ENCODE measurements at regions not wholly inside any gene's neighbourhood (a gene's known extent, or its start where the extent isn't known, plus 50 kb on each side); places are given as distances from the start of the nearest gene placed in this dataset.
A peak's percentile ranks its signal among the peaks of the same experiment; 100 is the strongest.

DNA sequence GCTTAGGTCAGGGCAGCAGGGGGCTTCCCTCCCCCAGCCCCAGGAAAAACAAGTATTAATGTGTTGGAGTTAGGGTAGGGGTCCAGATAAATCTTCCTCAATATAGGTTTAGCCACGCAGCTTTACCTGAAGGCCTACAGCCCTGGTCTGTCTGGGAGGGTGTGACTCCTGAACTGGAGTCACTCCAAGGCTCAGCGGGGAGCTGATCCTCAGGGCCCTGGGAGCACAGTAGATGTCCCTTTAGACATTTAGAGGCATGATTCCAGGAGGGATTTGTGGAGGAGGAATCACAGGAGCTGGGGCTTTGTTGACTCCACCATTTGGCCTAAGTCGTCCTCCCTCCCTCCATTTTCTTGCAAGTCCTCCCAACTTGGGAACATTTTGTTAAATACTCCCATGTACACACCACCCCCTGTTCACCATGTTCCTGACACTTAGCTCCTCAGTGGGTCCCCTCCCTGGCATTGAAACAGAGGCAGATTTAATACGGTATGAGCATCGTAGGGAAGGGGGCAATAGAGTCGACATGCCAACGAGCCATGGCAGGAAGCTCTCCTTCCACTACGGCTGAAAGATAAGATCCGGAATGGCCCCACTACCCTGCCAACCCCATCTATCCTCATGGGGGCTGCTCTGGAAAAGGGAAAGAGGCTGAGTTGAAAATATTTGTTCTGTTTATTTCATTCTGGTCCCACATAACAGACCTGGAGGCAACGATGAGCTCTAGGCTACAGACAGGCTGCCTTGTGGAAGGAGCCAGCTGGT lies 69.0 kb upstream of the LARS2 start:
- no peaks in the 10 kb centered on the region for H3K36me3 Mint-ChIP-seq
- H3K4me1 Mint-ChIP-seq = no peaks in the 10 kb centered on the region
- H3K4me3 Mint-ChIP-seq = no peak overlapping the region
- no peak overlapping the region for H3K27ac Mint-ChIP-seq
- no peaks in the 10 kb centered on the region for H3K9me3 Mint-ChIP-seq
- H3K27me3 Mint-ChIP-seq = peaks cover 11% of the 10 kb centered on the region
- no peak for ATAC-seq

DNA sequence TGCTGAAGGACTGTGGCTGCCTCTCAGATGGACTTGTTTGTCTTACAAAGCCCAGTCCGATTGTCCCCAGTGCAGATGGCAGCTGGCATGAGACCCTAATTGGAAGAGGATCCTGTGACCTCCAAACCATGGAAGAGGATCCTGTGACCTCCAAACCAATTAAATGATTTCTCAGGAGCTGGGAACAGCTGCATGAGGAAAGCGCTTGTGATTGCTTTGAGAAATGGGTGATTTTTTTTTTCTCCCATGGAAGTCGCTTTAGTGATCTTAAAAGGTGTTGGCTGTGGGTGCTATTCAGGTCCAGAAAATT lies 68.4 kb upstream of the LARS2 start:
- no peak for ATAC-seq
- Mint-ChIP-seq H3K4me1 (no peaks in the 10 kb centered on the region), H3K27me3 (peaks cover 11% of the 10 kb centered on the region)

DNA sequence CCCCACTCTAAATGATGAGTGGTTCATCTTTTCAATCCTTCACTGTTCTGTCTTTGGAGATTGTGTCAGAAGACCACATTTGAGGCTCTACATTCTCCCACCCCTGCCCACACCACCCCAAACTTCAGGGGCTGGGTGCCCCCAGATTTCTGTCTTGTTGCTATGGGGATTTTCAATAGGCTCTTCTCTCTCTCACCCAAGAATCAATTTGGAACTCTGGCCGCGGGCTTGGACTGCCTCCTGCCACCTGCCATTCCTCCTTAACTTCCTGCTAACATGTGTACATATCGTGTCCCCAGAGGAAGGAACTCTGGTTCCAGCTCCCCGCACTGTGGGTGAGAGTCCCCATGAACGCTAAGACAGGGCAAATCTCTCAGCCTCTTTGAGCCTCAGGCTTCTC lies 67.4 kb upstream of the LARS2 start:
- Mint-ChIP-seq H3K27me3 (peaks cover 13% of the 10 kb centered on the region), H3K27ac (no peak overlapping the region), H3K9me3 (no peaks in the 10 kb centered on the region), H3K4me3 (no peak overlapping the region), H3K4me1 (no peaks in the 10 kb centered on the region), H3K36me3 (no peaks in the 10 kb centered on the region)
- ATAC-seq = no peak

More for the DNA sequence above, 68.4 kb upstream of the LARS2 start:
- Mint-ChIP-seq H3K27ac (no peak overlapping the region), H3K4me3 (no peak overlapping the region), H3K9me3 (no peaks in the 10 kb centered on the region), H3K36me3 (no peaks in the 10 kb centered on the region)

DNA sequence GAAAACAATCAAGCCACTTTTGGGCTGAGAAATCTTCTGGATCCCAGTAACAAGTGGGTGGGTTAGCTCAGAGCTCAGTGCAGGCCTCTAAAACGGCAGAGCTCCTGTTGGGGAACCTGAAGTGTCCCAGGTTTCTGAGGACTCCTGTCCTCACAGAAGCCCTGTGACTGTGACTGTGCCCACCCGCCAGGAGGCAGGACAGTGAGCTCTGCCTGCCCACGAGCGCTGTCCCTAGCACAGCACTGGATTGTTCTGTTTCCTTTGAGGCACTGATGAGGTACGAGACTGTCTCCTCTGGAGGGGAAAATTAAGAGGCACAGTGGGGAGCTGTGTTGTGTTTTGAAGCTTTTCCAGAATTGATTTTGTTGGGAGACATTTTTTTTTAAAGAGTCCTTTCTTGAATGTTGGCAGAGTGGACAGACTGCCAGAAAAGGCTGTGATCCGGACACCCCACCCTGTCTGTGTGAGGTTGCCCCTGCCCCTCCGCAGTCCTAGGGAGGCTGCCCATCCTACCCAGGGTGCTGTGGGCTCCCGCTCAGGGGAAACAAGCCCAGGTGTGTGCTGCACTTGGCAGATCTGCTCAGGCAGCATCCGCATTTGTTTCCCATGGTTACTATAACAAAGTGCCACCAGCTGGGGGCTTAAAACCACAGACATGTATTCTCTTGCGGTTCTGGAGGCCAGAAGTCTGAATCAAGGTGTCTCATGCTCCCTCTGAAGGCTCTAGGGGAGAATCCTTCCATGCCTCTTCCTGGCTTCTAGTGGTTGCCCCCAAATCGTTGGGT lies 66.6 kb upstream of the LARS2 start:
- peak; percentile 37 for ATAC-seq
- Mint-ChIP-seq H3K4me3 (no peak overlapping the region), H3K4me1 (no peaks in the 10 kb centered on the region), H3K27ac (no peak overlapping the region), H3K9me3 (no peaks in the 10 kb centered on the region), H3K36me3 (no peaks in the 10 kb centered on the region), H3K27me3 (peaks cover 19% of the 10 kb centered on the region)

DNA sequence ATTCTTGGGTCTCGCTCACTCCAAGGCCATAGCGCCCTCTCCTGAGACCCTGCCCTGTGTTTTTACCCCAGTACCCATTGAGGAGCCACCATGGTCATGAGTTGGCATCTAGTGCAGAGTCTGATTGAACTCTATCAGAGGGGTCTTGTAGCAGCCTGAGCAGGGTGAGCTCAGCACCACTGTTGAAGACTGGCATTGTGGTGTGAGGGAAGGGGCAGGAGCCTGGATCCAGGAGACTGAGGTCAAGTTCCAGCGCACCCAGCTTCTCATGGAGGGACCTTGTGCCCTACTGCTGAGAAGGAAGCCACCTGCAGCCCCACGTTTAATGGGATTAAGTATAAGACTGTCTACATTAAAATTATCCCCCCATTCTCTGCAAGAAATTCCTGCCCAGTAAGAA lies 65.8 kb upstream of the LARS2 start:
- Mint-ChIP-seq H3K27ac (no peak overlapping the region), H3K27me3 (peaks cover 19% of the 10 kb centered on the region), H3K9me3 (no peaks in the 10 kb centered on the region), H3K36me3 (no peaks in the 10 kb centered on the region), H3K4me3 (no peak overlapping the region), H3K4me1 (no peaks in the 10 kb centered on the region)
- no peak for ATAC-seq

DNA sequence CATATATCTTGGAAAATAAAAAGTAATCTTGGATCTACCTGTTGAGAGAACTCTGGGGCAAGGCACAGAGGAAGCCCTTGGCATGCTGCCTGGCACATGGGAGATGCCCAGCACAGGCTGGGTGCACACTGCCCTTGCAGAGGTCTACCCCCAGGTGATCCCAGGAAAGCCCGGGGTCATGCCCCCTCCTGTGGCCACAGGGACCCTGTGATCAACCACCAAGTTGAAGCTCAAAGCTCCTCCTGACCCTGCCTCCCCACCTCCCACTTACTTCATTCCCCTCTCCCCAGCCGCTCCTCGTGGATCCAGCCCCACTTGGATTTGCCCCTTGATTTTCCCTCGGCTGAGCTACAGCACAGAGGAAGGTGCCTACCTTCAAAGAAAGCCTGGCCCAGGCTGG lies 62.7 kb upstream of the LARS2 start:
- no peaks in the 10 kb centered on the region for H3K4me1 Mint-ChIP-seq
- ATAC-seq = peak; percentile 17
- no peak overlapping the region for H3K27ac Mint-ChIP-seq
- no peak overlapping the region for H3K4me3 Mint-ChIP-seq
- H3K36me3 Mint-ChIP-seq = no peaks in the 10 kb centered on the region
- H3K27me3 Mint-ChIP-seq = peaks cover 32% of the 10 kb centered on the region
- no peaks in the 10 kb centered on the region for H3K9me3 Mint-ChIP-seq

DNA sequence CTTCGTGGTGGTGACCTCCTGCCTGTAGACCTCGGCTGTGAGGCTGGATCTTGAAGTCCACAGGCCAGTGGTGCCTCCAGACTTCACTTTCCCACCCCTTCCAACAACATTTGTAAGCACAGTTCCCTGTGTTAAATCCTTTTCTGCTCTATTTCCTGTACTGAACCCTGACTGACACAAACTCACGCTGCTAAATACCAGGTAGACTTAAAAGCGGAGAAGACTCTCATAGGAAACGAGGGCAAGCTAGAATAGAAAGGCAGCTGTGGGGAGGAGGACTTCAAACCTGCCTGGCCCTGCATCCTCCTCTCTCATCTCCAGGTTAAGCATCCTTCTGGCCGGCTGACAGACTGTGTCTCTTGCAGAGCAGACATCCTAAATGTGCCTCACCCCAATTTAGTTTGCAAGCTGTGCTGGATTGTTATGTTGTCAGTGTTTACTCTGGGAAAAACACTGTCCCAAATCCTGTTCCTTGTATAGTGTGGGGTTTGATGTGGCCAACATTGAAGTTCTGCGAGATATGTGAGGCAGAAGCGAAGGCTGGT lies 58.5 kb upstream of the LARS2 start:
- Mint-ChIP-seq H3K4me3 (no peak overlapping the region), H3K4me1 (no peaks in the 10 kb centered on the region), H3K27ac (no peak overlapping the region), H3K36me3 (no peaks in the 10 kb centered on the region), H3K9me3 (no peaks in the 10 kb centered on the region), H3K27me3 (peaks cover 32% of the 10 kb centered on the region)
- no peak for ATAC-seq

DNA sequence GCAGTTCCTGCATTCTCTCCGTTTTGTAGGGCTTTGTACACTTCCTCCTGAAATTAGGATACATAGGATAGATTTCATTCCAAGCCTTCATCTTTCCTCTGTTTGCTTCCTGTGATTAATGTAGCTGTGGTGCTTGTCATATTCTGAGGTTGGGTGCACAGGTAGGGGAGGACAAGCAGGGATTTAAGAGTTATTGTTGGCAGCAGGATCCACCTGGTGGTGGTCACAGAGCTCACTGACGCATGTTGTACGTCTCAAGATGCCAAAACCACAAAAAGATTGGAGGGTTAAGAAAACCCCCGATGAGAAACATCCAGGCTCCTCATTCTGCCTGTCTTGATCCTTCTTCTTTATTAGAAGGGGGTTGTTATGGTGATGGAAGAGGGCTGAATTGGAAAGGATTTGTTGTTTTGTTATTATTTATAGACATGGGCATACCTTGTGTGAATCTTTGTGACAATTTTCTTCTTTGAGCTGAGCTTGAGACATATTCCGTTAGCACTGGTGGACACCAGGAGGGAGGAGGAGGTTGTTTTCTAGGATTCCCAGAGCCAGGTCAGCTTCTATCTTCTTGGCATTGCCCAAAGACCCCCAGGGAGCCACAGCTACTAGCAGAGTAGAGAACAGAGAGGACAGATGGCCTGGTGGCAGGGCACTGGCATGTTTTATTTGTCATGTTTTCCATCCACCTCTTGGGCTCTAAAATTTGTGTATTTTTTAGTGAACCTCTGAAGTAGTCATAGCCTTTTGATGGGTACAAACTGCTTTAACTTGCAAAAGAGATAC lies 57.7 kb upstream of the LARS2 start:
- H3K27me3 Mint-ChIP-seq = peaks cover 41% of the 10 kb centered on the region
- H3K36me3 Mint-ChIP-seq = no peaks in the 10 kb centered on the region
- H3K27ac Mint-ChIP-seq = no peak overlapping the region
- no peaks in the 10 kb centered on the region for H3K9me3 Mint-ChIP-seq
- H3K4me1 Mint-ChIP-seq = no peaks in the 10 kb centered on the region
- no peak overlapping the region for H3K4me3 Mint-ChIP-seq
- ATAC-seq = no peak

DNA sequence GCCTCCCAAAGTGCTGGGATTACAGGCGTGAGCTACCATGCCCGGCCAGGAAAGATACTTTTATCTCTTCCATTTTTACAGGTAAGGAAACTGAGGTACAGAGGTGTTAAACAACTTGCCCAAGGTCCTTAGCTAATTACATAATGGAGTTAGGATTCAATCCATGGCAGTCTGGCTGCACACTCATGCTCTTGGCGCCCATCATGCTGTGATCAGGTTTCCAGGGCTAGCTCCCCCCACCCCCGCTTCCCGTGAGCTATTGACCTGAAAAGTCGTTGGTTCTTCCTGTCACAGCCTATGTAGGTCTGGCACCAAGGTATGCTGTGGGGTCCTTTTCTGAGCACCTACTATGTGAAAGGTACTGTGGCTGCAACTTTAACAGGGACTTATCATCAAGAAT lies 55.9 kb upstream of the LARS2 start:
- no peak overlapping the region for H3K4me3 Mint-ChIP-seq
- no peaks in the 10 kb centered on the region for H3K4me1 Mint-ChIP-seq
- no peaks in the 10 kb centered on the region for H3K9me3 Mint-ChIP-seq
- no peak for ATAC-seq
- H3K27ac Mint-ChIP-seq = no peak overlapping the region
- H3K27me3 Mint-ChIP-seq = peaks cover 48% of the 10 kb centered on the region
- no peaks in the 10 kb centered on the region for H3K36me3 Mint-ChIP-seq

DNA sequence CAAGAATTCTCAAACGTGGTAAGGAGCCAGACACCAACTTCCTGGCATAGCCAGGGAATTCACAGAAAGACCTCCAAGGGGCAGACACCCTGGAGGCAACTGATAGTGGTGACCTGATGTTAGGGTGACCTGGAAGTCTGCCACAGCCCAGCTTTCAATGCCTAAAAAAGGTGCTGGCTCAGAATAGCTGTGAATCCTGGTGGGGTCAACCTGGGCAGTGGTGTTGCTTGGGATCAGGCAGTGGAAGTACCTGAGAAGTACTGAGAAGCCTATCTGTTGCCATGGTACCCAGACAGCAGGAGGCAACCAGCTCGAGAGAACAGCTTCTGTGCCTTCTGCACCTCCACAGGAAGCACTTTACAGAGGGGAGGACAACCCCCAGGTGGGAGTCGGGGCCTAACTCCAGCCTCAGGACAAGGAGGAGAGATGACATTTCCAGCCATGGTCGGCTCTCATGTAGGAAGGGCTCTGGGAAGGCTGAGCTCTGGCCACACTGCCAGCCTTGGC lies 55.4 kb upstream of the LARS2 start:
- H3K36me3 Mint-ChIP-seq = no peaks in the 10 kb centered on the region
- H3K4me1 Mint-ChIP-seq = no peaks in the 10 kb centered on the region
- peak; percentile 6 for ATAC-seq
- H3K9me3 Mint-ChIP-seq = no peaks in the 10 kb centered on the region
- peaks cover 48% of the 10 kb centered on the region for H3K27me3 Mint-ChIP-seq
- no peak overlapping the region for H3K27ac Mint-ChIP-seq
- H3K4me3 Mint-ChIP-seq = no peak overlapping the region

DNA sequence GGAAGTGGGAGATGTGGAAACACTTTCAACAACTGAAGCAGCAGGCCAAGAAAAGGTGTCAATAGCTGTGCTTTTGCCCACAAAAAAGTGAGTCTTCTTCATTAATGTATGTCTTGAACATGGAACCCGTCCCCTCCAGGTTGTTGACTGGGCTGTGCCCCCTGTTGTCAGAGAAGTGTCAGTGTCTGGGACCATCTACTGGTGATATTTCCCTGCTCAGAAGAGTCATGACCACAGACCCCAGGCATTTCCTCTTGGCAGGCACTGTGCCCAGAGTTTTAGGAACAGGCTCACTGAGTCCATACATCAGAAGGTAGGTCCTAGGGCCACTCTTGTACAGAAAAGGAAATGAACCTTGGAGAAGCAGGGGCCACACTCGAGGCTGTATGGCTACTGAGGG lies 54.8 kb upstream of the LARS2 start:
- peaks cover 46% of the 10 kb centered on the region for H3K27me3 Mint-ChIP-seq
- ATAC-seq = peak; percentile 18
- H3K27ac Mint-ChIP-seq = no peak overlapping the region
- H3K4me3 Mint-ChIP-seq = no peak overlapping the region
- no peaks in the 10 kb centered on the region for H3K36me3 Mint-ChIP-seq
- no peaks in the 10 kb centered on the region for H3K9me3 Mint-ChIP-seq
- H3K4me1 Mint-ChIP-seq = no peaks in the 10 kb centered on the region

DNA sequence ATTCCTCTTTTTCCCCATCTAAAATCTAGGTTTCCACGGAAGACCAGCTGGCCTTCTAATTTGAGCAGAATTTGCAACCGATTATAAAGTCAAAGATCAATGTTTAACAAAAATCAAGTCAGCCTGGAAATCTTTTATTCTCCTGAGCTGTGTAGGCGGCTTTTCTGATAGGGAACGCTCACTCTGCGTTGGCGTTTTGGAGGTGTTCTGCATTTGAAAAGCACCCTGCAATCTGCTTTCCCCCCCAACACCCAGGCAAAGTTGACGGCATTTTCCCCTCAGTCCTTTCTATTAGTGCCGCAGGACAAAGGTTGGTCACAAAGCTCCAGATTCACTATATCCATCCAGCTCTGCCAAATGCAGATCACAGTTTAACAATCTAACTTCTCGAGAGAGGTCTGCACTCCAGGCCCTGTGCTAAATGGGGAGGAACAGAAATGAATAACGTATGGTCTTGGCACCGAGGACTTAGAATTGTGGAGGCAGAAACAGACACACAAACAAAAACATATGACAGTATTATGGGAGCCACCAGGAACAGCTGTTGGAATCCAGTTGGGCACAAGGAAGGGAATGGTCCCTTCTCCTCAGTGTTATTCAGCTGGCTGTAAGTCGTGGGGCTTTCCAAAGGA lies 50.4 kb upstream of the LARS2 start:
- ATAC-seq = no peak
- Mint-ChIP-seq H3K36me3 (no peaks in the 10 kb centered on the region), H3K4me3 (no peak overlapping the region), H3K27me3 (peaks cover 35% of the 10 kb centered on the region), H3K4me1 (no peaks in the 10 kb centered on the region), H3K27ac (no peak overlapping the region), H3K9me3 (no peaks in the 10 kb centered on the region)

Measured in stimulated activated memory B cell treated with anti-CD40 and anti-IgM and Interleukin-4, amounts not matched to agents 10 μg/mL and 1 μg/mL and 100 μg/mL, for 72 hours (primary cell).